ENCODE measurements at regions not wholly inside any gene's neighbourhood (a gene's known extent, or its start where the extent isn't known, plus 50 kb on each side); places are given as distances from the start of the nearest gene placed in this dataset.

DNA sequence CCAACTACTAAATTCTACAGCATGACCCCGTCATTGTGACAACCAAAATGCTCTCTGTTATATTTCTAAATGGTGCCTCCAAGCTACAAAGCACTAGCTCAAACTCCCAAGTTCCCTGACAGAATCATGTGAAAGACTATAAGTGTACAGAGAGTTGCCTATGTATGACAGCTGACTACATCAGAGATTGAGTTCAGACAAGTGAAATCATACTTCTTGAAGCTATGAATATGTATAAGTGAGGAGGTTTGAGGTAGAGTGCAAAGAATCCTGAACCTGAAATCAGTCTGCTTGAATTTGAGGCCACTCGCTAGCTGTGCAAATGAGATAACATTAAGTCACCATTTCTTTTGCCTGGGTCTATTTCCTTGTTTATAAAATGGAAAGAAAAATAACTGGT lies 63.9 kb upstream of the TP63 start:
- POLR2A ChIA-PET = no interaction called here

DNA sequence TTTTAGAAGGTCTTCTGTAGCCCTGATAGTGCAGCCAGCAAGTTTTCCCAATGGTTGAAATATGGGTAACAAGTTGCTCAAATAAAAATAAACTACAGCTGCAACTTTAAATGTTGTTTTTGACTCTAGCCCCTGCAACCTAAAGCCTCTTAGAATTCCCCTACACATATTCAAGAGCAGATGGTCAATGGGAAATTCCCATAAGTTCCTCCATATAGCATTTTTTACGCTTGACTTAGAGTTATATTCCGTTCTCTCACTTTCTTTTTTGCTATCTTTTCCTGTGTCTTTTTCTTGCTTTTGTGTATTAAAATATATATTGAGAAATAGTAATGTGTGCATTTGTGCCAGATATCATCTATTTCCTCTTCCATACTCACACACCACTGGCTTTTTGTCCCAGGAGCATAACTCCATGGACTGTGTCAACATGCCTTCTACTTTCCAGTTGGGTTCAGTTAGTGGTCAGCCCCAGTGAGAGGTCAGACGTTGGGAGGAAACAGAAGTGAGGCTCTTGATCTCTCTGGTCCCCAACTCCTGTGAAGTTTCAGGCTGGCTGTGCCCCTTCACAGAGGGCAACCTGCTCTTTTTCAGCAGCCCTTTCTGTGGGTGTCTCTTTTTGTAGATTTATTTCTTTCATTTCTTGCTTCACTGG lies 63.3 kb upstream of the TP63 start:
- Histone ChIP-seq H3K9me3 (ENCODE audit: control insufficient read depth, insufficient read depth, low read length) (no peaks in the 10 kb centered on the region), H3K4me3 (ENCODE audit: low read depth, low read length) (no peak overlapping the region), H3K27me3 (ENCODE audit: control insufficient read depth, insufficient read depth, low read length) (no peaks in the 10 kb centered on the region), H3K27ac (ENCODE audit: low read depth, low read length) (no peak overlapping the region)
- ChIA-PET CTCF (no interaction called here), POLR2A (no interaction called here)
- no peak for DNase-seq (ENCODE audit: low read depth, low spot score)
- TF ChIP-seq, protein P1, sequence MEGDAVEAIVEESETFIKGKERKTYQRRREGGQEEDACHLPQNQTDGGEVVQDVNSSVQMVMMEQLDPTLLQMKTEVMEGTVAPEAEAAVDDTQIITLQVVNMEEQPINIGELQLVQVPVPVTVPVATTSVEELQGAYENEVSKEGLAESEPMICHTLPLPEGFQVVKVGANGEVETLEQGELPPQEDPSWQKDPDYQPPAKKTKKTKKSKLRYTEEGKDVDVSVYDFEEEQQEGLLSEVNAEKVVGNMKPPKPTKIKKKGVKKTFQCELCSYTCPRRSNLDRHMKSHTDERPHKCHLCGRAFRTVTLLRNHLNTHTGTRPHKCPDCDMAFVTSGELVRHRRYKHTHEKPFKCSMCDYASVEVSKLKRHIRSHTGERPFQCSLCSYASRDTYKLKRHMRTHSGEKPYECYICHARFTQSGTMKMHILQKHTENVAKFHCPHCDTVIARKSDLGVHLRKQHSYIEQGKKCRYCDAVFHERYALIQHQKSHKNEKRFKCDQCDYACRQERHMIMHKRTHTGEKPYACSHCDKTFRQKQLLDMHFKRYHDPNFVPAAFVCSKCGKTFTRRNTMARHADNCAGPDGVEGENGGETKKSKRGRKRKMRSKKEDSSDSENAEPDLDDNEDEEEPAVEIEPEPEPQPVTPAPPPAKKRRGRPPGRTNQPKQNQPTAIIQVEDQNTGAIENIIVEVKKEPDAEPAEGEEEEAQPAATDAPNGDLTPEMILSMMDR (IDR thresholded peaks at IDR 0.05; ENCODE audit: low read depth, low read length) = no peak

More for the DNA sequence above, 63.9 kb upstream of the TP63 start:
- no peak overlapping the region for H3K27ac ChIP-seq (ENCODE audit: low read depth, low read length)
- H3K4me3 ChIP-seq (ENCODE audit: low read depth, low read length) = no peak overlapping the region
- no peaks in the 10 kb centered on the region for H3K9me3 ChIP-seq (ENCODE audit: control insufficient read depth, insufficient read depth, low read length)
- H3K27me3 ChIP-seq (ENCODE audit: control insufficient read depth, insufficient read depth, low read length) = no peaks in the 10 kb centered on the region
- TF ChIP-seq, protein P1 (IDR thresholded peaks at IDR 0.05; ENCODE audit: low read depth, low read length) = no peak
- CTCF ChIA-PET = no interaction called here
- DNase-seq (ENCODE audit: low read depth, low spot score) = no peak

DNA sequence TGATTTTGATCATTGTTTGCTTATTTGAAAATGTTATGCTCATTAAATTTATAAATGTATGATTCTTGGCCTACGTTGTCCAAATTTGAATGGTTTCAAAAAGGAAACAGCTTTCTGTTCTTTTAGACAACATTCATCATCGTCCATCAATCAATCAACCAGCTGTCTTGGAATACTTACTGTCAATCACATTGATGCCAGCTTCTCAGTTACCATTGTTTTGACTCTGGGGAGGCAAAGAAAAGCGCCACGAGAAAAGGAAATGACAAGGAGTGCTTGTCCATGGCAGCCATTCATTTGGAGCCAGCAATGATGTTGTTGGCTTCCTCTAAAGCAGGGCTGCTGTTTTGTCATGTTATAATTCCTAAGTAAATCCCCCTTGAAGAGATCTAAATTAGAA lies 62.2 kb upstream of the TP63 start:
- DNase-seq (ENCODE audit: low read depth, low spot score) = no peak
- H3K4me3 ChIP-seq (ENCODE audit: low read depth, low read length) = no peak overlapping the region
- H3K27me3 ChIP-seq (ENCODE audit: control insufficient read depth, insufficient read depth, low read length) = no peaks in the 10 kb centered on the region
- TF ChIP-seq, protein P1 (IDR thresholded peaks at IDR 0.05; ENCODE audit: low read depth, low read length) = no peak
- CTCF ChIA-PET = no interaction called here
- POLR2A ChIA-PET = no interaction called here
- H3K27ac ChIP-seq (ENCODE audit: low read depth, low read length) = no peak overlapping the region
- H3K9me3 ChIP-seq (ENCODE audit: control insufficient read depth, insufficient read depth, low read length) = no peaks in the 10 kb centered on the region

DNA sequence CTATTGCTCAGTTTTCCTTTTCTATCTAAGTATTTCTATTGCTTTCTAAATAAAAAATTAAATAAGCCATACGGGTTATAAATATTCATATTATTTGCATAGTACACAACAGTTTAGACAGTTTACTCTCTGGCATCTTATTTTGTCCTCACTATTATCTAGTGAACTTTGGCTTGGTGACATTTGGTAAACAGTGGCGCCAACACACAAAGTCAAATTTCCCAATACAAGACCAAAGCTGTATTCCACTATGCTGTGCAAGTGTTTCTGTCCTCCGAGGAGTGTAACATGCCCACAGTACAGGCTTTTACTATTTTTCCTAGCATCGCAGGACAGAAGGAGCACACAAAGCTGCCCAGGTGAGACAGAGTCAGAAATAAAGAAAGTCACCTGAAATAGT lies 61.7 kb upstream of the TP63 start:
- Histone ChIP-seq H3K4me3 (ENCODE audit: low read depth, low read length) (no peak overlapping the region), H3K27ac (ENCODE audit: low read depth, low read length) (no peak overlapping the region), H3K9me3 (ENCODE audit: control insufficient read depth, insufficient read depth, low read length) (no peaks in the 10 kb centered on the region), H3K27me3 (ENCODE audit: control insufficient read depth, insufficient read depth, low read length) (no peaks in the 10 kb centered on the region)
- ChIA-PET CTCF (no interaction called here), POLR2A (no interaction called here)
- TF ChIP-seq, protein P1 (IDR thresholded peaks at IDR 0.05; ENCODE audit: low read depth, low read length) = no peak
- no peak for DNase-seq (ENCODE audit: low read depth, low spot score)

DNA sequence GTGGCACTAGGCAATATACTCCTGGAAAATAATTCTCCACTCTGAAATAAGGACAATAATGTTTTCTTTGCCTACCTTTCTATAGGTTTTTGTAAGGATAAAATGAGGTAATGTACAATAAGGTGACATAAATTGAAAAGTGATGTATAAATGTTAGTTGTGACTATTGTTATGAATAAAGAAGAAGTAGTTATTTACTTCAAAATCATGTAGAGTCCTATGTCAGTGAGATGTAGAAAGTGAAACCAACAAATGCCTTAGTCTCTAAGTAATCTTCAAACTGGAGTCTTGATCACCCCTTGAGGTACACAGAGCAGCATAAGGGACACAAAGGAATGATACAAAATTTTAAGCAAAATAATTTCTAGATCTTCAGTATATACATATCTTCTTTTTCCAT lies 60.3 kb upstream of the TP63 start:
- POLR2A ChIA-PET = no interaction called here
- CTCF ChIA-PET = no interaction called here

More for the DNA sequence above, 60.3 kb upstream of the TP63 start:
- Histone ChIP-seq H3K27ac (ENCODE audit: low read depth, low read length) (no peak overlapping the region), H3K27me3 (ENCODE audit: control insufficient read depth, insufficient read depth, low read length) (no peaks in the 10 kb centered on the region), H3K4me3 (ENCODE audit: low read depth, low read length) (no peak overlapping the region), H3K9me3 (ENCODE audit: control insufficient read depth, insufficient read depth, low read length) (no peaks in the 10 kb centered on the region)
- TF ChIP-seq, protein P1 (IDR thresholded peaks at IDR 0.05; ENCODE audit: low read depth, low read length) = no peak
- DNase-seq (ENCODE audit: low read depth, low spot score) = no peak

All from AG04450 (cell line).